ENCODE measurements at regions not wholly inside any gene's neighbourhood (a gene's known extent, or its start where the extent isn't known, plus 50 kb on each side); places are given as distances from the start of the nearest gene placed in this dataset.

GRCh38 chr3:196145468-196146262 lies 63.8 kb upstream of the TFRC start:
- TF ChIP-seq WT1 (tag by site-specific recombination; IDR thresholded peaks at IDR 0.05) (no peak), ZNF341 (tag by site-specific recombination; IDR thresholded peaks at IDR 0.05; ENCODE audit: low read depth) (no peak), ZSCAN23 (tag by site-specific recombination; IDR thresholded peaks at IDR 0.05) (no peak), REPIN1 (tag by site-specific recombination; IDR thresholded peaks at IDR 0.05; ENCODE audit: low read depth) (no peak), PRDM2 (tag by site-specific recombination; IDR thresholded peaks at IDR 0.05; ENCODE audit: borderline replicate concordance) (no peak), ZNF624 (tag by site-specific recombination; IDR thresholded peaks at IDR 0.05) (no peak), ZNF785 (tag by site-specific recombination; IDR thresholded peaks at IDR 0.05) (no peak), ZNF558 (tag by site-specific recombination; IDR thresholded peaks at IDR 0.05) (no peak), ZNF155 (tag by site-specific recombination; IDR thresholded peaks at IDR 0.05) (no peak)
- Histone ChIP-seq H3K36me3 (ENCODE audit: control insufficient read depth in 2 of 2, insufficient read depth in 1 of 2, low read length in 2 of 2) (no peaks in the 10 kb centered on the region), H3K9me3 (ENCODE audit: control insufficient read depth, insufficient read depth, low read depth, low read length) (no peaks in the 10 kb centered on the region), H3K4me1 (ENCODE audit: control insufficient read depth, insufficient read depth, low read length) (no peaks in the 10 kb centered on the region), H3K27ac (ENCODE audit: extremely low read depth, low read depth, low read length) (no peak overlapping the region), H3K4me3 (ENCODE audit: low read depth, low read length) (no peak overlapping the region)
- CTCF ChIA-PET, result no interaction called here
- POLR2A ChIA-PET, result no interaction called here

- Histone ChIP-seq H3K27ac (ENCODE audit: extremely low read depth, low read depth, low read length) (no peak overlapping the region), H3K4me1 (ENCODE audit: control insufficient read depth, insufficient read depth, low read length) (no peaks in the 10 kb centered on the region), H3K9me3 (ENCODE audit: control insufficient read depth, insufficient read depth, low read depth, low read length) (no peaks in the 10 kb centered on the region), H3K36me3 (ENCODE audit: control insufficient read depth in 2 of 2, insufficient read depth in 1 of 2, low read length in 2 of 2) (no peaks in the 10 kb centered on the region), H3K4me3 (ENCODE audit: low read depth, low read length) (no peak overlapping the region)
- CTCF ChIA-PET, result no interaction called here
- POLR2A ChIA-PET, result no interaction called here
- TF ChIP-seq KLF1 (tag by site-specific recombination; IDR thresholded peaks at IDR 0.05) (no peak), TRIM28 (IDR thresholded peaks at IDR 0.05; ENCODE audit: borderline replicate concordance, low read length) (no peak), ZNF280D (tag by site-specific recombination; IDR thresholded peaks at IDR 0.05) (no peak), ZNF2 (tag by site-specific recombination; IDR thresholded peaks at IDR 0.05) (no peak), ZNF433 (tag by site-specific recombination; IDR thresholded peaks at IDR 0.05; ENCODE audit: low read depth) (no peak), ZNF266 (tag by site-specific recombination; IDR thresholded peaks at IDR 0.05; ENCODE audit: low read depth) (no peak), ZNF394 (tag by site-specific recombination; IDR thresholded peaks at IDR 0.05; ENCODE audit: borderline replicate concordance) (no peak), ZBTB6 (tag by site-specific recombination; IDR thresholded peaks at IDR 0.05) (no peak), GLIS2 (tag by site-specific recombination; IDR thresholded peaks at IDR 0.05) (no peak), ZNF830 (tag by site-specific recombination; IDR thresholded peaks at IDR 0.05; ENCODE audit: low read depth) (no peak), ZNF404 (tag by site-specific recombination; IDR thresholded peaks at IDR 0.05) (no peak), REPIN1 (tag by site-specific recombination; IDR thresholded peaks at IDR 0.05; ENCODE audit: low read depth) (no peak), ZNF530 (tag by site-specific recombination; IDR thresholded peaks at IDR 0.05; ENCODE audit: low read depth) (no peak), ZNF239 (tag by site-specific recombination; IDR thresholded peaks at IDR 0.05) (no peak), ZNF529 (tag by site-specific recombination; IDR thresholded peaks at IDR 0.05; ENCODE audit: insufficient replicate concordance) (no peak), BCL11A (tag by site-specific recombination; IDR thresholded peaks at IDR 0.05; ENCODE audit: low read depth) (no peak), ZNF660 (tag by site-specific recombination; IDR thresholded peaks at IDR 0.05) (no peak)
Observed at GRCh38 chr3:196144383-196145105, 62.7 kb upstream of the TFRC start.

Measured in HEK293 (cell line).